Mesendoderm (in vitro differentiated cells): ENCODE measurements at regions not wholly inside any gene's neighbourhood (a gene's known extent, or its start where the extent isn't known, plus 50 kb on each side); places are given as distances from the start of the nearest gene placed in this dataset.

Experiments used
- DNase-seq: peaks from one replicate; pipeline ENCODE4 v3.0.0; 2013
- H2AK5ac ChIP-seq: 2 replicates; pipeline ENCODE4 v1.6.1; 2013; ENCODE audit warnings: low read length, inconsistent platforms
- H2BK120ac ChIP-seq: 2 replicates; pipeline ENCODE4 v1.6.1; 2013; ENCODE audit warnings: low read depth, mild to moderate bottlenecking, low read length, moderate library complexity, mixed read lengths
- H2BK15ac ChIP-seq: replicated peaks from 2 replicates; pipeline ENCODE4 v1.6.1; 2013; ENCODE audit warnings: low read depth, mild to moderate bottlenecking, moderate library complexity
- H2BK5ac ChIP-seq: 2 replicates; pipeline ENCODE4 v1.6.1; 2013; ENCODE audit warnings: low read length, inconsistent platforms
- H3K18ac ChIP-seq: 2 replicates; pipeline ENCODE4 v1.6.1; 2013; ENCODE audit warnings: mild to moderate bottlenecking, low read length, mixed read lengths
- H3K23ac ChIP-seq: one replicate; pipeline ENCODE4 v1.6.1; 2013; ENCODE audit warnings: low read length
- H3K27ac ChIP-seq: 2 replicates; pipeline ENCODE4 v1.5.1; 2013; ENCODE audit warnings: low read depth, mild to moderate bottlenecking, inconsistent platforms, low read length, moderate library complexity
- H3K27me3 ChIP-seq: 2 replicates; pipeline ENCODE4 v1.6.1; 2013; ENCODE audit warnings: low read length, control low read depth, mild to moderate bottlenecking, inconsistent platforms; ENCODE audit not compliant: insufficient read depth, poor library complexity
- H3K36me3 ChIP-seq: 2 replicates; pipeline ENCODE4 v1.6.1; 2013; ENCODE audit warnings: low read length, inconsistent platforms; ENCODE audit not compliant: control insufficient read depth, insufficient read depth
- H3K4ac ChIP-seq: one replicate; pipeline ENCODE4 v1.6.1; 2013; ENCODE audit warnings: low read depth, mild to moderate bottlenecking, low read length, moderate library complexity
- H3K4me1 ChIP-seq: 2 replicates; pipeline ENCODE4 v1.6.1; 2013; ENCODE audit warnings: low read depth, low read length, inconsistent platforms; ENCODE audit not compliant: control insufficient read depth
- H3K4me2 ChIP-seq: 2 replicates; pipeline ENCODE4 v1.6.1; 2013; ENCODE audit warnings: low read length
- H3K4me3 ChIP-seq: 2 replicates; pipeline ENCODE4 v1.5.1; 2013; ENCODE audit warnings: mild to moderate bottlenecking, low read length
- H3K56ac ChIP-seq: one replicate; pipeline ENCODE4 v1.6.1; 2013; ENCODE audit warnings: low read length
- H3K79me1 ChIP-seq: 2 replicates; pipeline ENCODE4 v1.6.1; 2013; ENCODE audit warnings: low read length, inconsistent platforms
- H3K79me2 ChIP-seq: 2 replicates; pipeline ENCODE4 v1.6.1; 2013; ENCODE audit warnings: mild to moderate bottlenecking, low read length; ENCODE audit not compliant: control insufficient read depth, insufficient read depth
- H3K9ac ChIP-seq: 2 replicates; pipeline ENCODE4 v1.6.1; 2013; ENCODE audit warnings: low read length, inconsistent platforms
- H4K5ac ChIP-seq: one replicate; pipeline ENCODE4 v1.6.1; 2013; ENCODE audit warnings: low read length
- H4K8ac ChIP-seq: one replicate; pipeline ENCODE4 v1.6.1; 2013; ENCODE audit warnings: low read depth, mild to moderate bottlenecking, control low read depth, low read length, moderate library complexity
- WGBS: extraction: QIAGEN DNeasy Blood & Tissue Kit; methylation state at CpG from one replicate; pipeline ENCODE4 v1.1.7; 2013; ENCODE audit warnings: low lambda C conversion rate, missing lambda C conversion rate; ENCODE audit not compliant: insufficient coverage; ENCODE audit errors: extremely low coverage; 5-methylcytosine and 5-hydroxymethylcytosine counted together

- Histone ChIP-seq H3K27ac (no peak overlapping the region), H4K5ac (no peak overlapping the region), H4K8ac (no peak overlapping the region), H2BK5ac (no peak overlapping the region), H3K27me3 (no peaks in the 10 kb centered on the region), H3K9ac (no peak overlapping the region), H3K23ac (no peak overlapping the region), H3K4me3 (no peak overlapping the region), H3K36me3 (no peaks in the 10 kb centered on the region), H2AK5ac (no peak overlapping the region), H3K4ac (no peak overlapping the region), H3K18ac (no peak overlapping the region), H2BK15ac (no peak overlapping the region), H3K4me2 (no peak overlapping the region), H3K4me1 (no peaks in the 10 kb centered on the region), H2BK120ac (no peak overlapping the region), H3K56ac (no peak overlapping the region), H3K79me2 (no peaks in the 10 kb centered on the region), H3K79me1 (no peaks in the 10 kb centered on the region)
- peak; percentile 13 for DNase-seq
- no CpG with 5 or more reads among the region's 2 CpGs for WGBS
These were observed 216.0 kb downstream of the GPAM start for GRCh38 chr10:111967547-111967946.

- no peaks in the 10 kb centered on the region for H3K27me3 ChIP-seq
- no peak overlapping the region for H4K5ac ChIP-seq
- no peak overlapping the region for H3K4me2 ChIP-seq
- H3K56ac ChIP-seq = no peak overlapping the region
- H2AK5ac ChIP-seq = no peak overlapping the region
- no peak overlapping the region for H3K4me3 ChIP-seq
- no peaks in the 10 kb centered on the region for H3K4me1 ChIP-seq
- H3K23ac ChIP-seq = no peak overlapping the region
- no peaks in the 10 kb centered on the region for H3K79me2 ChIP-seq
- H4K8ac ChIP-seq = no peak overlapping the region
- DNase-seq = no peak
- no peak overlapping the region for H3K18ac ChIP-seq
- H3K9ac ChIP-seq = no peak overlapping the region
- no peak overlapping the region for H3K4ac ChIP-seq
- no peak overlapping the region for H2BK5ac ChIP-seq
- no CpG with 5 or more reads among the region's 3 CpGs for WGBS
- H2BK120ac ChIP-seq = no peak overlapping the region
- H3K27ac ChIP-seq = no peak overlapping the region
- no peaks in the 10 kb centered on the region for H3K79me1 ChIP-seq
- H2BK15ac ChIP-seq = no peak overlapping the region
- no peaks in the 10 kb centered on the region for H3K36me3 ChIP-seq
These were observed 214.9 kb downstream of the GPAM start for GRCh38 chr10:111968647-111969046.

GRCh38 chr10:111970111-111970510, 213.5 kb downstream of the GPAM start:
- no peak overlapping the region for H4K8ac ChIP-seq
- no CpG with 5 or more reads among the region's 5 CpGs for WGBS

GRCh38 chr10:111972109-111972508, 211.5 kb downstream of the GPAM start:
- no peaks in the 10 kb centered on the region for H3K79me1 ChIP-seq
- H2BK5ac ChIP-seq = no peak overlapping the region
- no peak overlapping the region for H4K5ac ChIP-seq
- H3K4ac ChIP-seq = no peak overlapping the region
- H3K27ac ChIP-seq = no peak overlapping the region
- H4K8ac ChIP-seq = no peak overlapping the region
- no CpG with 5 or more reads among the region's 5 CpGs for WGBS
- no peak overlapping the region for H2BK15ac ChIP-seq
- no peak for DNase-seq
- no peak overlapping the region for H3K23ac ChIP-seq
- H3K27me3 ChIP-seq = no peaks in the 10 kb centered on the region
- H3K36me3 ChIP-seq = no peaks in the 10 kb centered on the region
- H3K4me3 ChIP-seq = no peak overlapping the region
- H3K9ac ChIP-seq = no peak overlapping the region
- no peak overlapping the region for H2AK5ac ChIP-seq
- no peaks in the 10 kb centered on the region for H3K4me1 ChIP-seq
- no peak overlapping the region for H3K18ac ChIP-seq
- no peak overlapping the region for H2BK120ac ChIP-seq
- H3K56ac ChIP-seq = no peak overlapping the region
- H3K79me2 ChIP-seq = no peaks in the 10 kb centered on the region
- H3K4me2 ChIP-seq = no peak overlapping the region

More at GRCh38 chr10:111970111-111970510, 213.5 kb downstream of the GPAM start:
- Histone ChIP-seq H3K79me1 (no peaks in the 10 kb centered on the region), H4K5ac (no peak overlapping the region), H3K18ac (no peak overlapping the region), H3K4ac (no peak overlapping the region), H2BK15ac (no peak overlapping the region), H3K79me2 (no peaks in the 10 kb centered on the region), H2BK5ac (no peak overlapping the region), H2AK5ac (no peak overlapping the region), H3K27ac (no peak overlapping the region), H3K36me3 (no peaks in the 10 kb centered on the region), H2BK120ac (no peak overlapping the region), H3K23ac (no peak overlapping the region), H3K9ac (no peak overlapping the region), H3K56ac (no peak overlapping the region), H3K4me1 (no peaks in the 10 kb centered on the region), H3K27me3 (no peaks in the 10 kb centered on the region), H3K4me3 (no peak overlapping the region), H3K4me2 (no peak overlapping the region)
- no peak for DNase-seq

GRCh38 chr10:111973306-111973705, 210.3 kb downstream of the GPAM start:
- H3K9ac ChIP-seq = no peak overlapping the region
- no peak overlapping the region for H3K27ac ChIP-seq
- no peaks in the 10 kb centered on the region for H3K36me3 ChIP-seq
- no peak overlapping the region for H3K56ac ChIP-seq
- H3K23ac ChIP-seq = no peak overlapping the region
- no peak overlapping the region for H3K18ac ChIP-seq
- H4K8ac ChIP-seq = no peak overlapping the region
- H3K4me1 ChIP-seq = no peaks in the 10 kb centered on the region
- DNase-seq = no peak
- no peak overlapping the region for H2BK5ac ChIP-seq
- no peaks in the 10 kb centered on the region for H3K79me1 ChIP-seq
- no peak overlapping the region for H2BK15ac ChIP-seq
- no peak overlapping the region for H4K5ac ChIP-seq
- no peak overlapping the region for H3K4me2 ChIP-seq
- no CpG with 5 or more reads among the region's 2 CpGs for WGBS
- no peak overlapping the region for H2AK5ac ChIP-seq
- no peaks in the 10 kb centered on the region for H3K27me3 ChIP-seq
- no peak overlapping the region for H3K4ac ChIP-seq
- no peak overlapping the region for H3K4me3 ChIP-seq
- H2BK120ac ChIP-seq = no peak overlapping the region
- H3K79me2 ChIP-seq = no peaks in the 10 kb centered on the region

- H4K8ac ChIP-seq = no peak overlapping the region
These were observed 209.7 kb downstream of the GPAM start for GRCh38 chr10:111973826-111974225.

More at GRCh38 chr10:111973826-111974225, 209.7 kb downstream of the GPAM start:
- Histone ChIP-seq H3K56ac (no peak overlapping the region), H3K79me1 (no peaks in the 10 kb centered on the region), H3K27me3 (no peaks in the 10 kb centered on the region), H2BK120ac (no peak overlapping the region), H3K36me3 (no peaks in the 10 kb centered on the region), H3K4me1 (no peaks in the 10 kb centered on the region), H3K27ac (no peak overlapping the region), H3K9ac (no peak overlapping the region), H3K4me2 (no peak overlapping the region), H2BK15ac (no peak overlapping the region), H4K5ac (no peak overlapping the region), H3K4me3 (no peak overlapping the region), H2AK5ac (no peak overlapping the region), H2BK5ac (no peak overlapping the region), H3K18ac (no peak overlapping the region), H3K4ac (no peak overlapping the region), H3K23ac (no peak overlapping the region), H3K79me2 (no peaks in the 10 kb centered on the region)
- no CpG with 5 or more reads among the region's 1 CpG for WGBS
- no peak for DNase-seq
